T1000 (cell line): ENCODE measurements at regions not wholly inside any gene's neighbourhood (a gene's known extent, or its start where the extent isn't known, plus 50 kb on each side); places are given as distances from the start of the nearest gene placed in this dataset.

Experiments used
- DNase-seq: peaks from one replicate; lab custom pipeline; 2025; ENCODE audit warnings: mixed read lengths; lab: John Stamatoyannopoulos, UW

DNA sequence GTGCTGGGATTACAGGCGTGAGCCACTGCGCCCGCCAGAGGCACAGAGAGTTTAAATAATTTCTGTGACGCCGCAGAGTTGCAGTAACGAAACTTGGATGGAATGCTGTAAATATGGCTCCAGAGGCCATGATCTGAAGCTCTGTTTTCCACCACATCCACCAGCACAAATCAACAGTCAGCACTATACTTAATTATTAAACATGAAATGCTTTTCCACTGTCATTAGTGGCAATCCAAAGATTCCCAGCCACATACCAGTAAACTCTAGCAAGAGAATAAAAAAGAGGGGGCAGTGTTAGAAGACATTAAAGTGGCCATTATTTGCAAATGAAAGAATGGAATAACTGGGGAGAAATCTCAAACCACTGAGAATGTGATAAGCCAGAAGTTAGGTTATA, 242.5 kb downstream of the DIRAS2 start:
- DNase-seq, result no peak

DNA sequence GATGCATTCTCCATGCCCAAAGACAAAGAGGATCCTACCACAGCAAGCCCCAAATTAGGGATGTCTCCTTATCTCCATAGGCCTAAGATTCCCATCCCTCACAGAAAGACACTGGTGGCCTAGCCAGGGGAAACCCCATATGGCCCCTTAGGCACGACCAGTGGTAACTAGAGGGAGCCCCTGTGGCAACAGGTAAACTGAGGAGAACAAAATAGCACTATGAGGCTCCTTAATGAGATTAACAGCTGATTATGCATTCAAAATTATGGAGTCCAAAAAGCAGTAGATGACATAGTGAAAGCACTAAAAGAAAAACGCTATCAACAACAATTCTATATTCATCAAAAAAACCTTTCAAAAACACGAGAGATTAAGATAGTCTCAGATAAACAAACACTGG, 234.0 kb downstream of the DIRAS2 start:
- no peak for DNase-seq

DNA sequence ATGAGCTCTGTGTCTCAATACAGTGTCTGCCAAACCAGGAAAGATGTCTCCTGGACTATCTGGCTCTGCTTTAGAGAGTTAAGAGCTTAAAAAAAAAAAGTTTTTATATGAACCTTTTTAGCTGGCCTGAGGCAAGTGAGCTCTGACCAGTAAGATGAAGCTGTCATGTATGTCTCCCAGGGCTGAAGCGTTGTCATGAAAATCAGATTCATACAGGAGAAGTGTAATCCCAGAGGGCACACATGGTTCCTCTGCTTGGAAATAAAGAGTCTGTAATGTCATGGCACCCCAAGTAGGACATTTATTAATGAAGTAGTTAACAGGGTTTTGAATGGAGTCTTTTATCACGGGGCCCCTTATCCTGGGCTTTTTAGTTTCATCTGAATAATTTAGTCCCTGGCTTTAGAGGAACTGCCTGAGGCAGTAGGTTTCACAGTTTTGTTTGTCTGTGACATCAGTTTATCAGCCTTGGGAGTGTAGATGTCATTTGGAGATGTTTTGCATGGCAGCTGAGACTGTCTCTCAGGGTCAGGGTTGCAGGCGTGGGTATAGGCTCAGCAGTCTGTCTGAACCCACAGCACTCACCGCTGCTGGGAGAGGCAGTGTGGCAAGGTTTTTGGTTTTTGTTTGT, 223.3 kb downstream of the DIRAS2 start:
- DNase-seq, result no peak

- no peak for DNase-seq
These were observed 222.4 kb downstream of the DIRAS2 start for GRCh38 chr9:90420211-90420610.

GRCh38 chr9:90420768-90421513, 221.7 kb downstream of the DIRAS2 start:
- no peak for DNase-seq

- no peak for DNase-seq
These were observed 220.8 kb downstream of the DIRAS2 start for GRCh38 chr9:90421786-90422185.

GRCh38 chr9:90423661-90424193, 218.9 kb downstream of the DIRAS2 start:
- DNase-seq, result peak; percentile 40

DNA sequence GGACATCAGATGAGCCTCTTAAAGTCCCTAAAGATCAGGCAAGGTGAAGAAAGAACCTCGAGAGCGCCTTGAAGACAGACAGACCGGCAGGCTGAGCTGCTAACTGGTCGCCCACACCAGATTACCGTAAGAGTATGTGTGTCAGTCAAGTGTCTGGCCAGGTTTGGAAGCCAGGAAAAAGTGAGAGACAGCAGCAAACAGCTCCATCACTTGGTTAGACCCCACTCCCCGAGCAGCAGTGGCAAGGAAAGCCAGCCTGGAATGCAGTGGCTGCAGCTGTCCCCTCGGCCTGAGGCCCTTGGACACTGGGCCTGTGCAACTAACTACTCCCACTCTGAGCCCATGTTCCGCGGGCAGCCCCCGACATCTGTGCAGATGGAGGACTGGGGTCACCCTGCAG, 214.1 kb downstream of the DIRAS2 start:
- DNase-seq, result no peak

DNA sequence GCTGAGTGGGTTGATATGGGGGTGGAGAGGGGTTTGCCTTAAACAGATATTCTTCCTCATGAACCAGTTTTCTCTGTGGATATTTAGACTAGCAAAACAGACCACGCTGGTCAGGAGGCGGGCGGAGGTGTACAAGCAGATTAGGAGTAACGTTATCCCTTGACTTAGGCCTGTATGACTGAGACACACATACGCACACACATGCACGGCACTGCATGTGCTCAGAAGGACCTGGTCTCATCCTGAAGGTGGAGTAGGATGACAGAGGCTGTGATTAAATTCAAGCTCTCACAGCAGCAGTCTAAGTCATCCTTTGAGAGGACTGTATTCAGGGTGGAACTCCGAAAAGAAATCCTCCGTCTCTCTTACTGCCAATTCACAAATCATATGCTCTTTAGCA, 209.7 kb downstream of the DIRAS2 start:
- no peak for DNase-seq

DNA sequence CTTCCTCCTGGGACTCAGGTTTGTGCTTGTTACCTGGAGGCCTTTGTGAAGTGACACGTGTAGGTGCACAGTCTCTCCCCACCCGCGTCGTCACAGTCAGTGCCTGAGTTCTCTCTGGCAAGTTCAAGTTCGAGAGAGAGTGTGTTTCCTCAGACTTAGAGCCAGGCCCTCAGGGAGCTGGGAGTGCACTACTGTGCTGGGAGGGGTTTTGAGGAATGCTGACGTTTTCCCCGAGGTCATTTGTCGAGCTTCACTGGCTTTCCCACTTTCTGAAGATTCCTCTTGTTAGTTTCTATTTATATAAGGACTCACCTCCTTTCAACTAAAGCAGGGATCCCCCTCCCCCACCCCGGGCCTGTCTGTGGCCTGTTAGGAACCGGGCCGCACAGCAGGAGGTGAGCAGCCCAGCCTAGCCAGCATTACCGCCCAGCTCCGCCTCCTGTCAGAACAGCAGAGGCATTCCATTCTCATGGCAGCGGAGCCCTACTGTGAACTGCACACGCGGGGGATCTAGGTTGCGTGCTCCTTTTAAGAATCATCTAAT, 209.2 kb downstream of the DIRAS2 start:
- DNase-seq, result peak; percentile 59

DNA sequence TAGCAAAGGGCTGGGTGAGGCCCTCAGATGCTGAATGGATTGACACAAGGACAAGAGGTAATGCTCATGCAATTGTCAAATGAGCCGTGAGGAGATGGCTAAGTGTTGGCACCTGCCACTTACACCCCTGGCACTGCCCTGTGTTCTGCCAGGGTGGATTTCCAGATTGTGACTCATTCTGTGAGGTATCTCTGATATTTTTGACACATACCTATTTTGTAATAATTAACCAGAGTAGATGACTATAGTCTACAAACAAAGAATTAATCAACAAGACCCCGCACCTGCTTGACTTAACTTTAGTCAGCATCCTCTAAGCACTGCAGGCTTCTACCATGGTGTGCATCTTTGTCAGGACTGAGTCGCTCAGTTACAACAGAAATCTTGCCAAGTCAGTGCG, 200.8 kb downstream of the DIRAS2 start:
- no peak for DNase-seq

DNA sequence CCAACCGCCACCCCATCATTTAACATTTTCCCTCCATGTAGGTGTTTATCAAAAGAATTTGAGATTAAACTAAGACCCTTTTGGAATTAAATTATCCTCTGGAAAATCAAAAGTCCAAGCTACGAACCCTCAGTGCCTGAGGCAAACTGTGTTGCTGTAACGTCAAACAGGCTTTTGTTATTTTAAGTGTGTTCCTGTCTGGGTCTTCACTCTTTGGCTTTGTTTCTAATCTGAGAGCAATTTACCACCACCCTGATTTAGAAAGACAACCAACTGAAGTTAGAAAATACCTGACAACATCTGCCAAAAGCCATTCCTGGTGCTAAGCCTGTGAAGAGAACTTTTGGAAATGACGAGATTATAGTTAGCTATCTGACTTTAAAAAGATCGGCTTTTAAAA, 199.9 kb downstream of the DIRAS2 start:
- no peak for DNase-seq

- no peak for DNase-seq
These were observed 197.9 kb downstream of the DIRAS2 start for GRCh38 chr9:90444609-90445204.

DNA sequence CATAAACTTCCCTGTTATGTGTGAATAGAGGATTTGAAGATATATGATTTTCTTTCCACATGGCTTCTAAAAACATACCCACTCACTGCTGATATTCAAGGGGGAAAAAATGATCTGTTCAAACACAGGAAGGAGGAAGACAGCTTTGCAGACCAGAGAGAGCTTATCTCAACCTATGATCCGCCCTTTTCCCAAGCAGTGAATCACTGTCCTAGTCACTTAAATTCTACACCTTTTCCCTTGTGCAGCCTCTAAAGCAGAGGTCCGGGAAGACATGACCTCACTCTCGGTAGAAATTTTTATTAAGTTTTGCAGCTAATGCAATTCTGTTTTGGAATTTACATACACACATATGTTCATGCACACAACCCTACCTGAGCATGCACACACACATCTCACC, 197.2 kb downstream of the DIRAS2 start:
- DNase-seq, result no peak

DNA sequence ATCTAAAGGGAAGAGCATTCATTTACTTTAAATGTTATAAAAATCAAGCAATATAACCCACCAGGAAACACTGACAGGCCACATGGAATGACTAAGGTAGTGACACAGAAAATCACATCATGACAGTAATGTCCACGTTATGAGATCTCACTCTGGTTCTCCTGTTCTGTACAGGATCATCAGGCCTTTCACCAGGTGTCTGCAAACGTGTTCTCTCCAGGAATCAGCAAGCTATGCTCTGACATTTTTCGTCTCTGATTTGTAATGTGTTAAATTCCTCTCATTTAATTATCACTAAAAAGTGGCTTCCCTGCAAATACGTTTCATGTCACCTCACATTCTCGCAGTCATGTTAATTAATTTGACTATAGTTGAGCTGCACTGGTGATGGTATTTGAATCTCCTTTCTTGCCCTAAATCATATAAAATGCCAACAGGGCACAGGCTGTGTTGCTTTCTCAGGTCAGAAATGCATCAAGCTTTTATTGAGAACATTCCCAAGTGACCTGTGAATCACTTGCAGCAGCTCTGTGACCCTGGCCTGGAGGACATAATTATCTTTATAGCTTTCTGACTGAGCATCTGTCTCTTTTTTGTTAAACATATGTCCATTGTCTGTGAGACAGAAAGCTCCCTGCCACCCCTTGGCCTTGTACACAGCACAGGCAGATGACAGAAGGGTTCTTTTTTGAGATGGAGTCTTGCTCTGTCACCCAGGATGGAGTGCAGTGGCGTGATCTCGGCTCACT, 196.2 kb downstream of the DIRAS2 start:
- DNase-seq, result no peak

- DNase-seq, result no peak
These were observed 194.9 kb downstream of the DIRAS2 start for GRCh38 chr9:90447773-90448172.

DNA sequence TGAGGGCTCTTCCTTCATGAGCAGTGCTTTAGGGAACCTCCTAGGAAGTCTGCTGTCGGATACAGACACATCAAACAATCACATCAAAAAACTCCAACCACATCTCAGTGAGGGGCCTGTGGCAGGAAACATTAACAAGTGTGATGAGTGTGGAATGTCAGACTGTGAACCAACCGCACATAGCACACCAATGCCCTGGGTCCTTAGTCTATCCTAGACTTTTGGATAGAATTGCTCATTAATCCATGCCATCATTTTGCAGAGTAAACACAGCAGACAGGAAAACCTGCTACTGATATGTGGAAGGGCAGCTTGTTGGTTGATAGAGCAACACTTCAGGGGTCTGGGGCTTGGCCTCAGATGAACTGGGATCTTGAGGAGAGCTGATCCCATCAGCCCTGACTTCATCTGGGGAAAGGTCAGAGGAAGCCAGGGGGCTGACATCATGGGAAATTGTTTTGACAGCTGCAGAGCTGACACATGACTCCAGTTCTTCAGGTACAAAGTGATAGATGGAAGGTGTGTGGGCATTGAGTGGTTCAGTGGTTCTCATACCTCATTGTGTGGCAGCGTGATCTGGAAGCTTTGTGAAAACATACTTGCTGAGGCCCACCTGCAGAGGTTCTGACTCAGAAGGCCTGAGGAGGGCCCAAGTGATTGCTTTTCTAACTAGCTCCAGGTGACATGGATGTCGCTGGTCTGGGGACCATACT, 193.3 kb downstream of the DIRAS2 start:
- DNase-seq, result no peak

DNA sequence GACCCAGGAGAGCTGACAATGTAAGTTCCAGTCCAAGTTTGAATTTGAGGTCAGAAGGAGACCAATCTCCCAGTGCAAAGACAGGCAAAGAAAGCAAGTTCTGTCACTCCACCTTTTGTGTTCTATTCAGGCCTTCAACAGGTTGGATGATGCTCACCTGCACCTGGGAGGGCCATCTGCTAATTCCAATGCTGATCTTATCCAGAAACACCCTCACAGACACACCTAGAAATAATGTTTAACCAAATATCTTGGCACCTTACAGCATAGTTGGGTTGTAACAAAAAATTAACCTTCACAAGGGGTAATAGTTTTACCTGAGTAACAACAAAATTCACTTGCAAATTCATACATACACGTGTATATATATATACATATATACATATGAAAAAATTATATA, 190.8 kb downstream of the DIRAS2 start:
- DNase-seq, result no peak

DNA sequence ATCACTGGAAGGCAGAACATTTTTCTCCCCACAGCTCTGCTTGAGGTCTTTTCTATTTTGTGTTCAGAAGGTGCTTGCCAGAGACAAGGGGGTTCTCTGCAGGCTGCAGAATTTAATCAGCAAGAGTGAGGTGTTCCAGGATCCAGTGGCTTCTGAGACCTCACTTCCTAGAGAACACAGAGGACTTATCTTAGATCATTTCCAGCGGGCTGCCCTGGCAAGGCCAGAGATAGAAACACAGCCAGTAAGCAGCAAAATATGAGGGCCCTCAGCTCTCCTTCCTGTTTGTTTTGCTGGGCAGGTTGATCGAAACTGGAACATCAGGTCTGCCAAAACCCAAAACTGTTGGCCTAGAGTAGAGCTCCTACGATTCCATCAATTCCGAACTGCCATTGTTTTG, 187.3 kb downstream of the DIRAS2 start:
- DNase-seq, result no peak

DNA sequence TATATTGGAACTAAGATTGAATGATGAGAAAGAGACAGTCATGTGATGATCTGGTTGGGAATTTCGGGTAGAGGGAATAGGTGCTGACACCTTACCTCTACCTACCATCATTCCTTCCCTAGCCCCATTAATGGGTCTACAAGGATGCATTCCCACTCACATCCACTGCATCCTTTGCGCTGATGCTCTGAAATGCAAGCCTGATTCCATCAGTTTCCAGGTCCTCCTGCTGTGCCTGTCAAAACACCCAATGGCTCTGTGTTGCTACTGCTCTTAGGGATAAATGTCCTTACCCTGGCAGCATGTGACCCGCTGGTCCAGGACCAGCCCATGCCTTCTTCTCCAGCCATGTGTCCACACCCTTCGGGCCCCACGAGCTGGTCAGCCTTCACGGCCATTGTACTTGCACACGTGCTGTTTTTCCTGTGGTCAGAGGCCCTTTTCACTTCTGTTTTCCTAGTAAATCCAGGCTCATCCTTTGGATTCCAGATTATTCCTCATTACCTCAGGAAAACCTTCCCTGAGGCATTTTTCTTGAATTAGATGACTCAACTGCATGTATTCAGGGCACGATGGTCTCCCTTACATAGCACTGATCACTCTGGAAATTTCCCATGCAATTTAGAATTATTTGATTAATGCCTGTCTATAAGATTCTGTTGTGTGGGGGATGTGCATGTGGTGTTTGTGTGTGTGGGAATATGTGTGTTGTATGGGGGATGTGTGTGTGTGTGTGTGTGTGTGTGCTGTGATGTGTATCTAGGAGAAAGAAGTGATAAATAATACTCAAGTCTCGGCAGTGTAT, 185.0 kb downstream of the DIRAS2 start:
- no peak for DNase-seq

- DNase-seq, result no peak
These were observed 184.1 kb downstream of the DIRAS2 start for GRCh38 chr9:90458485-90458884.
